EL (cell line): ENCODE measurements at regions not wholly inside any gene's neighbourhood (a gene's known extent, or its start where the extent isn't known, plus 50 kb on each side); places are given as distances from the start of the nearest gene placed in this dataset.

ENCODE experiments used
- DNase-seq: peaks from one replicate; pipeline ENCODE4 v3.0.0-alpha.2; 2016

GRCh38 chr11:30089921-30090320 is 73.1 kb upstream of the KCNA4 start:
- no peak for DNase-seq

DNA sequence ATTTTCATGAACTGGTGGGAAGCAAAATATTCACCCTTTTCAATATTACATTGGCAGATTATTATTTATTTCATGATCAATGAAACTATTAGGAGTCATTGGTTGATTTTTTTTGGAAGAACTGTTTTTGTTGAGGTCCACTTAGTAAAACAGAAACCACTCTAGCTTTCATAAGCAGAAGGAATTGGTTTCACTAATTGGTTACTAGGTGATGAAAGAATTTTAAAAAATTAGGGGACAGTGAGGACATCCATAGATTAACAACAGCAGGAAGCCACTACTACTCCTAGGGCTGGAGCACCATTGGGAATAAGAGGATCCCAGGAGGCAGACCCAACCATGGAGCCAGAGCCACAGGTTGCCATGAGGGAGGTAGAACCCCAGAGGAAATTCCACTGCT is 74.4 kb upstream of the KCNA4 start:
- DNase-seq = no peak

GRCh38 chr11:30091737-30092136 is 74.9 kb upstream of the KCNA4 start:
- DNase-seq = no peak

GRCh38 chr11:30092518-30092917 is 75.7 kb upstream of the KCNA4 start:
- no peak for DNase-seq

DNA sequence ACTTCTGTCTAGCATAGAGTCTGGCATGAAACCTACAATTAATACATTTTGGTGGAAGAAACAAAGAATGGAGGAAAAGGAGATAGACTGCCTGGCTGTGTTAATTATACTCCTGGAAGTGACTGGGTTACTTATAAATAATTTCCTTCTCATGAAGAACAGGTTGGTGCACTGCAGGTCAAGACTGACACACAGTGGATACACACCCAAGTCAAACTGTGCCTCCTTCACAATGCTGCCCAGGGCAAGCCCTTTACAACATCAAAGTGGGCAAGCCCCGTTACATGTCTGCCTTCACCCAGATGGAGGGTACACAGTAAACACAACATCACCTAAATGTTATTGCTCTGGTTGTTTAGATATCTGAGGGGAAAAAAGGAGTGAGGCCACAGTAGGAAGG is 83.7 kb upstream of the KCNA4 start:
- no peak for DNase-seq

GRCh38 chr11:30106222-30107181 is 89.7 kb upstream of the KCNA4 start:
- no peak for DNase-seq

- DNase-seq = peak; percentile 63
Measured at GRCh38 chr11:30107899-30108298, 91.1 kb upstream of the KCNA4 start.

DNA sequence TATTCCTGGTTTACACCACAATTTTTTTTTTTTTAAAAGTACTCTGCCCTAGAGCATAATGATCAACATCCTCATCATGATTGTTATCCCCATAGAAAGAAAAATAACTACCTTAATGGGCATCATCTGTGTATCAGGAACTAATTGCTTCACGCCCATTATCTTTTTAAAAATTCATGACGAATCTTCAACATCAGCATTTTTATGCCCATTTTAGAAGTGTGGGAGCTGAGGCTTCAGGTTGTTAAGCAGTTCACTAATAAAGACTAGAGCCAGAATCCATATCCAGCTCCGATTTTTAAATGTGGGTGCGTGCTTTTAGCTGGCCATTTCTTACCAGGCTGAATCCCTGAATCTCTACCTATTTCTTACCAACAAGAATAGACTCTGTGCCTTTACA is 92.9 kb upstream of the KCNA4 start:
- no peak for DNase-seq

- no peak for DNase-seq
Measured at GRCh38 chr11:30110691-30111090, 93.9 kb upstream of the KCNA4 start.

- no peak for DNase-seq
Measured at GRCh38 chr11:30111786-30112185, 95.0 kb upstream of the KCNA4 start.

GRCh38 chr11:30113326-30113898 is 96.6 kb upstream of the KCNA4 start:
- DNase-seq = no peak

- no peak for DNase-seq
Measured at GRCh38 chr11:30116512-30116911, 99.7 kb upstream of the KCNA4 start.

GRCh38 chr11:30120045-30120589 is 103.3 kb upstream of the KCNA4 start:
- no peak for DNase-seq

GRCh38 chr11:30125456-30125855 is 105.4 kb upstream of the FSHB start:
- no peak for DNase-seq

DNA sequence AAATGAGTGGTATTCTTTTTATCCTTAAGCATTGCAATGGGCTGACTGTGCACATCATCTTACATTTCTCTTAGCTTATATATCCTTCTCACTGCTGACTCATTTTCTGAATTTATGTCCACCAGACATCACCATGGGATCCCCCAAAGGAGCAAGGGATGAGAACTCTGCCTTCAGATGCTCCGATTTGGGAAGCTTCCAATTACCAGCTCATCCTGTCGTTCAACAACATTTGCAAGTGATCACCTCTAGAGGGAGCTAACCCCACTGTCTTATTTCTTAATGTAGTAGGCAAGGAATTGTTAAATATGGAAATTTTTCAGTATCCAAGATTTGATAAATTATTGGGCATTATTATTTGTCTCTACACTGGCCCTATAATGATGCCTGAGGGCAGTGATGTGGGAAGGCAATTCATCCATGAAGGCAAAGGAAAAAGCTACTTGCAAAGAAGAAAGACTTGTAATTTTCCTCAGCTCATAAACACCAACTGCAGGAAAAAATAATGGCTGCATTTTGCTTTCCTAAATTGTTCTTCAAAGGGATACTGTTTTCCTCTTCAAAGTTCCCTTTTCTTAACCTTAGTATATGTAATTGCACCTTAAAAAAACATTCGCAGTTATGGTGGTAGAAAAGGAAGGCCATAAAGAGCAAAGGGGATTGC is 102.4 kb upstream of the FSHB start:
- peak; percentile 51 for DNase-seq

DNA sequence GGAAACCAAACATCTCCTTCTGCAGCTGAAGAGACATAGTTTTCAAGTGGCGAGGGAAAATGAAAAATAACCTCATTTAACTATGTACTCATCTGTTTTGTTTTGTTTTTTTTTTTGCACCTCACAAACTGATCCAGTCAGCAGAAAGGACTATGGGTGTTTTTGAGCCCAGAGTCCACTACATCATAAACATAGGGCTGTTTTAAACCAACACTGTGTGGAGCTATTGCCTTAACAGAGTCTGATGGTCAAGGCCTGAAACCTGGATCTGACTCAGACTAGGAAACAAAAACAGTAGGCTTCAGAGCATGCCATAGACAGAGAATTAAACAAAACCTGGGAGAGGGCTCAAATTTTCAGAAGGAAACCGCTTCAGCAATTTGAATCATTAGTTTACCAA is 99.3 kb upstream of the FSHB start:
- no peak for DNase-seq

DNA sequence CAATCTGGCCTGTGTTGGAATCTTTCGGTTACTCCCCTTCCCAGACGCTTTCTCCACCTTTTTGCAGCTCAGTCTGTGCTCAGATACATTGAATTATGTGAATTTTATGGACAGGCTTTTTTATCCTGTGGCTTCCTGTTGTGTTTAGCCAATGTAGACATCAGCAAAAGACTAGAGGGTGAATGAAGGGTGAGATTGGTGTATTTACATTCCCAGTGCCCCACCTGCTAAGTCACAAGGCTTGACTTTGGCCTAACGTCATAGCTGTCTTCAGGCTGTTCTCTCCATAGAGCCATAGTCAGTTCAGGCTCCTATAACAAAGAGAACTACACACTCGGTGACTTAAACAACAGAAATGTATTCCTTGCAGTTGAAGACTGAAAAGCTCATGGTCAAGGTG is 97.5 kb upstream of the FSHB start:
- no peak for DNase-seq

DNA sequence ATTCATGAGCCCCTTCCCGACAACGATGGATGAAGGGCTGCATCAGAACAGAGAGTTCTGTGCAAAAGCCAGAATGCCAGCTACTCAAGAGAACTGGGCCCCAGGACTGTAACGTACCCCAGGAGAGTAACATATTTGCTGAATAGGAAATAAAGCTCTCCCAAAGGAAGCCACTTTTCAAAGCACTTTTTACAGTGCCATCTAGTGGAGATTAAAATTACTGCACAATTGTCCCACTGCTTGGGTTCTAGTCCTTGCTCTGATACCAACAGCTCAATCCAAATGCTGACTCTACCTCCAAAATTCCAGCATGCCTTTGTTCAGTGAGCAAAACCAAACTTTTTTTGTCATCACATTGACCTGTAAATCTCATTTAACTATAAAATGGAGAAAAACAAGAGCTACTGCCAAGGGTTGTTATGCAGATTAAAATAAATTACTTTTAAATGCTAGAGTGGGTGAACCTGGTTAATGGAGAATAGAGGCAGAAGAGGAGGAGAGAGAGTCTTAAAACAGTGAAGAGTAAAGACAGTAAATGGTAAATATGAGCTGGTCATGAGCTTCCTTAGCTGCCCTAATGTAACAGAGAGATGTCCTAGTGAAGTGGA is 87.6 kb upstream of the FSHB start:
- DNase-seq = peak; percentile 34

GRCh38 chr11:30147293-30147692 is 83.5 kb upstream of the FSHB start:
- no peak for DNase-seq

- DNase-seq = no peak
Measured at GRCh38 chr11:30149998-30150397, 80.8 kb upstream of the FSHB start.

DNA sequence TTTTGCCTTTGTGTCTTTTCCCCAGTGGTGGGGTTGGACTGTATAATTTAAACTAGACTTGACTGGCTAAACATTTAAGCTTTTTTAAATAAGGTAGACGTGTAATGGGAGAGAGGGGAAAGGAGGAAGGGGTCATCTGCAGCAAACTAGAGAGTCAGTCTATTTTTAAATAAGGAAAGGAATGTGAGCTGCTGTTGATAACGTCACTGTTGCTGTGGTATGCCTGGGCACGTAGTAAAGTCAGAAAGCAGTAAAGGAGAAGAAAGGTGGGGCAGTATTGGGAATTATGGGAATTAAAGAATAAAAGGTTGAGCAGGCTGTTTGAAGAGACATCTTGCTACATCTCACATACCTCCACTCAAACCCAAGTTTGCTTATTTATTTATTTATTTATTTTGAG is 80.4 kb upstream of the FSHB start:
- DNase-seq = no peak

GRCh38 chr11:30153008-30153407 is 77.8 kb upstream of the FSHB start:
- no peak for DNase-seq

GRCh38 chr11:30155428-30155827 is 75.4 kb upstream of the FSHB start:
- no peak for DNase-seq
